SK-N-SH treated with all-trans-retinoic acid at 6 μM for 48 hours (cell line): ENCODE measurements at regions not wholly inside any gene's neighbourhood (a gene's known extent, or its start where the extent isn't known, plus 50 kb on each side); places are given as distances from the start of the nearest gene placed in this dataset.

Experiments used
- ARNTL ChIP-seq: fragments of 450-650 bp; formaldehyde crosslinking; IDR thresholded peaks from 2 replicates; pipeline ENCODE4 v1.5.0; 2020; ENCODE audit warnings: low read depth, mild to moderate bottlenecking, moderate library complexity, borderline replicate concordance
- BACH2 ChIP-seq: fragments of 250-450 bp; sonication (Bioruptor Pico); IDR thresholded peaks from 2 replicates; pipeline ENCODE4 v1.9.0; 2021; ENCODE audit warnings: mild to moderate bottlenecking, borderline replicate concordance
- CSDC2 ChIP-seq: fragments of 250-450 bp; sonication (Bioruptor Pico); IDR thresholded peaks from 2 replicates; pipeline ENCODE4 v1.5.0; 2020; ENCODE audit warnings: mild to moderate bottlenecking, moderate library complexity
- CSRNP3 ChIP-seq: fragments of 250-450 bp; sonication (Bioruptor Pico); IDR thresholded peaks from 2 replicates; pipeline ENCODE4 v1.5.1; 2021; ENCODE audit warnings: mild to moderate bottlenecking, moderate library complexity
- ISL1 ChIP-seq: fragments of 250-450 bp; sonication (Bioruptor Pico); IDR thresholded peaks from 2 replicates; pipeline ENCODE4 v2.1.2; 2022; ENCODE audit warnings: mild to moderate bottlenecking, moderate library complexity
- OSR1 ChIP-seq: fragments of 250-450 bp; sonication (Bioruptor Pico); IDR thresholded peaks from 2 replicates; pipeline ENCODE4 v1.8.0; 2022; ENCODE audit warnings: moderate library complexity, mild to moderate bottlenecking, inconsistent platforms
- PPARA ChIP-seq: fragments of 250-450 bp; sonication (Bioruptor Pico); IDR thresholded peaks from 2 replicates; pipeline ENCODE4 v1.5.0; 2020; ENCODE audit warnings: mild to moderate bottlenecking, borderline replicate concordance
- RARB ChIP-seq: fragments of 250-450 bp; sonication (Bioruptor Pico); IDR thresholded peaks from 2 replicates; pipeline ENCODE4 v1.8.0; 2021; ENCODE audit warnings: mild to moderate bottlenecking, moderate library complexity
- ZC3H10 ChIP-seq: fragments of 250-450 bp; sonication (Bioruptor Pico); IDR thresholded peaks from 2 replicates; pipeline ENCODE4 v1.5.1; 2021; ENCODE audit warnings: mild to moderate bottlenecking, moderate library complexity
- ZFP3 ChIP-seq: fragments of 250-450 bp; sonication (Bioruptor Pico); IDR thresholded peaks from 2 replicates; pipeline ENCODE4 v1.5.0; 2020; ENCODE audit warnings: mild to moderate bottlenecking, moderate library complexity
- ZFP30 ChIP-seq: fragments of 450-650 bp; formaldehyde crosslinking; IDR thresholded peaks from 2 replicates; pipeline ENCODE4 v1.5.0; 2022; ENCODE audit warnings: mild to moderate bottlenecking, moderate library complexity
- TF ChIP-seq, protein P1 (sequence below): fragments of 250-450 bp; sonication (Bioruptor Pico); IDR thresholded peaks from 2 replicates; pipeline ENCODE4 v1.5.0; 2020; ENCODE audit warnings: mild to moderate bottlenecking, moderate library complexity
- TF ChIP-seq, protein P2 (sequence below): fragments of 250-450 bp; sonication (Bioruptor Pico); IDR thresholded peaks from 2 replicates; pipeline ENCODE4 v1.5.1; 2020; ENCODE audit warnings: low read depth, mild to moderate bottlenecking, moderate library complexity
- TF ChIP-seq, protein P3 (sequence below): fragments of 250-450 bp; sonication (Bioruptor Pico); IDR thresholded peaks from 2 replicates; pipeline ENCODE4 v1.8.0; 2020; ENCODE audit warnings: mild to moderate bottlenecking, moderate library complexity, borderline replicate concordance

GRCh38 chr6:84512391-84512790 is 252.0 kb downstream of the TBX18 start:
- TF ChIP-seq, protein P1, sequence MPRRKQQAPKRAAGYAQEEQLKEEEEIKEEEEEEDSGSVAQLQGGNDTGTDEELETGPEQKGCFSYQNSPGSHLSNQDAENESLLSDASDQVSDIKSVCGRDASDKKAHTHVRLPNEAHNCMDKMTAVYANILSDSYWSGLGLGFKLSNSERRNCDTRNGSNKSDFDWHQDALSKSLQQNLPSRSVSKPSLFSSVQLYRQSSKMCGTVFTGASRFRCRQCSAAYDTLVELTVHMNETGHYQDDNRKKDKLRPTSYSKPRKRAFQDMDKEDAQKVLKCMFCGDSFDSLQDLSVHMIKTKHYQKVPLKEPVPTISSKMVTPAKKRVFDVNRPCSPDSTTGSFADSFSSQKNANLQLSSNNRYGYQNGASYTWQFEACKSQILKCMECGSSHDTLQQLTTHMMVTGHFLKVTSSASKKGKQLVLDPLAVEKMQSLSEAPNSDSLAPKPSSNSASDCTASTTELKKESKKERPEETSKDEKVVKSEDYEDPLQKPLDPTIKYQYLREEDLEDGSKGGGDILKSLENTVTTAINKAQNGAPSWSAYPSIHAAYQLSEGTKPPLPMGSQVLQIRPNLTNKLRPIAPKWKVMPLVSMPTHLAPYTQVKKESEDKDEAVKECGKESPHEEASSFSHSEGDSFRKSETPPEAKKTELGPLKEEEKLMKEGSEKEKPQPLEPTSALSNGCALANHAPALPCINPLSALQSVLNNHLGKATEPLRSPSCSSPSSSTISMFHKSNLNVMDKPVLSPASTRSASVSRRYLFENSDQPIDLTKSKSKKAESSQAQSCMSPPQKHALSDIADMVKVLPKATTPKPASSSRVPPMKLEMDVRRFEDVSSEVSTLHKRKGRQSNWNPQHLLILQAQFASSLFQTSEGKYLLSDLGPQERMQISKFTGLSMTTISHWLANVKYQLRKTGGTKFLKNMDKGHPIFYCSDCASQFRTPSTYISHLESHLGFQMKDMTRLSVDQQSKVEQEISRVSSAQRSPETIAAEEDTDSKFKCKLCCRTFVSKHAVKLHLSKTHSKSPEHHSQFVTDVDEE (CRISPR knock-in tag): no peak
- TF ChIP-seq, protein P2, sequence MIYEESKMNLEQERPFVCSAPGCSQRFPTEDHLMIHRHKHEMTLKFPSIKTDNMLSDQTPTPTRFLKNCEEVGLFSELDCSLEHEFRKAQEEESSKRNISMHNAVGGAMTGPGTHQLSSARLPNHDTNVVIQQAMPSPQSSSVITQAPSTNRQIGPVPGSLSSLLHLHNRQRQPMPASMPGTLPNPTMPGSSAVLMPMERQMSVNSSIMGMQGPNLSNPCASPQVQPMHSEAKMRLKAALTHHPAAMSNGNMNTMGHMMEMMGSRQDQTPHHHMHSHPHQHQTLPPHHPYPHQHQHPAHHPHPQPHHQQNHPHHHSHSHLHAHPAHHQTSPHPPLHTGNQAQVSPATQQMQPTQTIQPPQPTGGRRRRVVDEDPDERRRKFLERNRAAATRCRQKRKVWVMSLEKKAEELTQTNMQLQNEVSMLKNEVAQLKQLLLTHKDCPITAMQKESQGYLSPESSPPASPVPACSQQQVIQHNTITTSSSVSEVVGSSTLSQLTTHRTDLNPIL (CRISPR knock-in tag): no peak
- TF ChIP-seq ZC3H10 (CRISPR knock-in tag) (no peak), OSR1 (no peak), RARB (CRISPR knock-in tag) (no peak), ARNTL (CRISPR knock-in tag) (no peak), CSRNP3 (CRISPR knock-in tag) (no peak), BACH2 (no peak), ZFP30 (CRISPR knock-in tag) (no peak), CSDC2 (CRISPR knock-in tag) (no peak), ZFP3 (CRISPR knock-in tag) (no peak), PPARA (no peak), ISL1 (no peak)
- TF ChIP-seq, protein P3, sequence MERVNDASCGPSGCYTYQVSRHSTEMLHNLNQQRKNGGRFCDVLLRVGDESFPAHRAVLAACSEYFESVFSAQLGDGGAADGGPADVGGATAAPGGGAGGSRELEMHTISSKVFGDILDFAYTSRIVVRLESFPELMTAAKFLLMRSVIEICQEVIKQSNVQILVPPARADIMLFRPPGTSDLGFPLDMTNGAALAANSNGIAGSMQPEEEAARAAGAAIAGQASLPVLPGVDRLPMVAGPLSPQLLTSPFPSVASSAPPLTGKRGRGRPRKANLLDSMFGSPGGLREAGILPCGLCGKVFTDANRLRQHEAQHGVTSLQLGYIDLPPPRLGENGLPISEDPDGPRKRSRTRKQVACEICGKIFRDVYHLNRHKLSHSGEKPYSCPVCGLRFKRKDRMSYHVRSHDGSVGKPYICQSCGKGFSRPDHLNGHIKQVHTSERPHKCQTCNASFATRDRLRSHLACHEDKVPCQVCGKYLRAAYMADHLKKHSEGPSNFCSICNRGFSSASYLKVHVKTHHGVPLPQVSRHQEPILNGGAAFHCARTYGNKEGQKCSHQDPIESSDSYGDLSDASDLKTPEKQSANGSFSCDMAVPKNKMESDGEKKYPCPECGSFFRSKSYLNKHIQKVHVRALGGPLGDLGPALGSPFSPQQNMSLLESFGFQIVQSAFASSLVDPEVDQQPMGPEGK (CRISPR knock-in tag): no peak
